ENCODE measurements at regions not wholly inside any gene's neighbourhood (a gene's known extent, or its start where the extent isn't known, plus 50 kb on each side); places are given as distances from the start of the nearest gene placed in this dataset.

GRCh38 chr9:106613250-106613737, 249.7 kb upstream of the ZNF462 start:
- H3K36me3 Mint-ChIP-seq: no peaks in the 10 kb centered on the region
- H3K27me3 Mint-ChIP-seq: no peaks in the 10 kb centered on the region
- DNase-seq (no peak), ATAC-seq (no peak)
- H3K4me1 Mint-ChIP-seq: no peaks in the 10 kb centered on the region
- CTCF ChIA-PET: no interaction called here
- peaks cover 3% of the 10 kb centered on the region for H3K9me3 Mint-ChIP-seq (ENCODE audit: low read depth)
- no peak overlapping the region for H3K27ac Mint-ChIP-seq
- no peak overlapping the region for H3K4me3 Mint-ChIP-seq

- Mint-ChIP-seq H3K36me3 (no peaks in the 10 kb centered on the region), H3K4me1 (no peaks in the 10 kb centered on the region), H3K4me3 (no peak overlapping the region), H3K9me3 (ENCODE audit: low read depth) (peaks cover 3% of the 10 kb centered on the region), H3K27ac (no peak overlapping the region), H3K27me3 (no peaks in the 10 kb centered on the region)
- no peak for ATAC-seq
- no peak for DNase-seq
- CTCF ChIA-PET: no interaction called here
Measured at GRCh38 chr9:106615118-106615889, 247.7 kb upstream of the ZNF462 start.

GRCh38 chr9:106616026-106616425, 246.9 kb upstream of the ZNF462 start:
- Mint-ChIP-seq H3K9me3 (ENCODE audit: low read depth) (peaks cover 3% of the 10 kb centered on the region), H3K4me1 (no peaks in the 10 kb centered on the region), H3K4me3 (no peak overlapping the region), H3K36me3 (no peaks in the 10 kb centered on the region), H3K27me3 (no peaks in the 10 kb centered on the region), H3K27ac (no peak overlapping the region)
- no peak for DNase-seq
- no peak for ATAC-seq
- CTCF ChIA-PET: no interaction called here

DNA sequence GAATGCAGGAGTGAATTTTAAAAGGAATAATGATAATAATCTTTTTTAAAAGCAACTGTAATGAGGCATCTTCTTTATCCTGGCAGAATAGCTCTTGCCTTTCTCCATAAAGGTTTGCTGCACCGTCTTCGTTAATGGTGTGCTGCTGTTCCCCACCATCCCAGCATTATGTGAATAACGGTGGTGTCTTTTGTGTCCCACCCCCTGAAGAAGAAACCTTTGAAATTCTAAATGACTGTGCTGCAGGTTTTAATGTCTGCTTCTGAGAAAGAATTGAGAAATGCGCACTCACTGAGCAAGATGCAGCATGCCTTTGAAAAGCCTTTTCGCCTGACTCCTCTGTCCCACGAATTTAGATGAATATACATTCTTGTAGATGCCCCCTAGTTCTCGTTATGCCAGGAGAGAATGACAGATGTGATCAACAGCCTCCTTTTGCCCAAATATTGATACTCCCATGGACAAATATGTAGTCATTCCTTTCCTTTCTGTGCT, 246.1 kb upstream of the ZNF462 start:
- no peak for ATAC-seq
- H3K36me3 Mint-ChIP-seq: no peaks in the 10 kb centered on the region
- no peak for DNase-seq
- CTCF ChIA-PET: no interaction called here
- H3K9me3 Mint-ChIP-seq (ENCODE audit: low read depth): no peaks in the 10 kb centered on the region
- no peak overlapping the region for H3K27ac Mint-ChIP-seq
- H3K4me1 Mint-ChIP-seq: no peaks in the 10 kb centered on the region
- no peaks in the 10 kb centered on the region for H3K27me3 Mint-ChIP-seq
- H3K4me3 Mint-ChIP-seq: no peak overlapping the region

GRCh38 chr9:106619211-106619610, 243.8 kb upstream of the ZNF462 start:
- Mint-ChIP-seq H3K4me3 (no peak overlapping the region), H3K36me3 (no peaks in the 10 kb centered on the region), H3K27ac (no peak overlapping the region), H3K4me1 (no peaks in the 10 kb centered on the region), H3K27me3 (no peaks in the 10 kb centered on the region), H3K9me3 (ENCODE audit: low read depth) (peaks cover 4% of the 10 kb centered on the region)
- no peak for DNase-seq
- CTCF ChIA-PET: no interaction called here
- no peak for ATAC-seq

DNA sequence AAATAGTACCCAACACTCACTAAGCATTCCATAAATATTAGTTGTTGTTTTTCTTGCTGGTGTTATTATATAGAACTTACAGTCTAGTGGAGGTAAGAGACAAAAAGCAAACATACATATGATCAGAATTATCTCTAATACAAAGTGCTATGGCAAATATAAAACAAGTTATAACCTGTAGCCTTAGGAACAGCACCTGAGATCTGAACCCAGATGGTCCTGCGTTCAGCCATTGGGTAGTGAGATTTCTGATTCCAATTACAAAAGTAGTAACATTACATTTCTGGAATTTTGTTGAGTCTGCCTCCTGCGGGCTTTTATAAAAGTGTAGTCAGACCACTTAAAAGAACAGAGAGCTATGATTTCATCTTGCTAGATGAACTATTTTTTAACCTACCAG, 242.9 kb upstream of the ZNF462 start:
- CTCF ChIA-PET: no interaction called here
- DNase-seq: no peak
- H3K4me3 Mint-ChIP-seq: no peak overlapping the region
- peaks cover 4% of the 10 kb centered on the region for H3K9me3 Mint-ChIP-seq (ENCODE audit: low read depth)
- H3K4me1 Mint-ChIP-seq: no peaks in the 10 kb centered on the region
- no peaks in the 10 kb centered on the region for H3K27me3 Mint-ChIP-seq
- no peak overlapping the region for H3K27ac Mint-ChIP-seq
- ATAC-seq: no peak
- no peaks in the 10 kb centered on the region for H3K36me3 Mint-ChIP-seq

DNA sequence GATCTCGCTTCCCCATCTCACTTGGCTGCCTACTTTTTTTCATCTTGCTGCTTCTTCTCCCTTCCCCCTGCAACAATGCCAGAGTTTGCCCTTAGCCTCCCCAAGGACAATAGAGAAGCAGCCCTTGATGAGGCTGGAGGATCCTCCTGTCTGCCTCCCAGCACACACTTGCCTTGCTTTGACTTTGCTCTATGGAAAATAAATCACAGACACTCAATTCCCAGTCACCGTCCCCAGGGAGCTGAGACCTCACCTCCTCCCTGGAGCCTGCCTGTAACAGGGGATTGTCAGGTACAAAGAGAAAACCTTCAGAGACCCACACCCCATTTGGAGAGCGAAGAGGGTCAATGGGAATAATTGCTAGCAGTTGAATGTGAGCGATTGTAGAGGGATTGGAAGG, 242.1 kb upstream of the ZNF462 start:
- Mint-ChIP-seq H3K4me1 (no peaks in the 10 kb centered on the region), H3K36me3 (no peaks in the 10 kb centered on the region), H3K9me3 (ENCODE audit: low read depth) (peaks cover 4% of the 10 kb centered on the region), H3K27me3 (no peaks in the 10 kb centered on the region), H3K4me3 (no peak overlapping the region), H3K27ac (no peak overlapping the region)
- ATAC-seq (no peak), DNase-seq (no peak)
- CTCF ChIA-PET: no interaction called here

GRCh38 chr9:106621313-106622163, 241.4 kb upstream of the ZNF462 start:
- ATAC-seq: no peak
- H3K4me1 Mint-ChIP-seq: no peaks in the 10 kb centered on the region
- H3K27ac Mint-ChIP-seq: no peak overlapping the region
- peaks cover 4% of the 10 kb centered on the region for H3K9me3 Mint-ChIP-seq (ENCODE audit: low read depth)
- CTCF ChIA-PET: no interaction called here
- no peaks in the 10 kb centered on the region for H3K36me3 Mint-ChIP-seq
- H3K27me3 Mint-ChIP-seq: no peaks in the 10 kb centered on the region
- H3K4me3 Mint-ChIP-seq: no peak overlapping the region
- no peak for DNase-seq

- Mint-ChIP-seq H3K27ac (no peak overlapping the region), H3K4me1 (no peaks in the 10 kb centered on the region), H3K9me3 (ENCODE audit: low read depth) (peaks cover 4% of the 10 kb centered on the region), H3K27me3 (no peaks in the 10 kb centered on the region), H3K36me3 (no peaks in the 10 kb centered on the region), H3K4me3 (no peak overlapping the region)
- CTCF ChIA-PET: no interaction called here
- DNase-seq (no peak), ATAC-seq (no peak)
Measured at GRCh38 chr9:106622164-106622487, 240.8 kb upstream of the ZNF462 start.

GRCh38 chr9:106623558-106623957, 239.4 kb upstream of the ZNF462 start:
- Mint-ChIP-seq H3K4me3 (no peak overlapping the region), H3K9me3 (ENCODE audit: low read depth) (peaks cover 4% of the 10 kb centered on the region), H3K4me1 (no peaks in the 10 kb centered on the region), H3K36me3 (no peaks in the 10 kb centered on the region), H3K27ac (no peak overlapping the region), H3K27me3 (no peaks in the 10 kb centered on the region)
- ATAC-seq (no peak), DNase-seq (no peak)
- CTCF ChIA-PET: no interaction called here

- DNase-seq: no peak
- no peak for ATAC-seq
- no peaks in the 10 kb centered on the region for H3K36me3 Mint-ChIP-seq
- no peaks in the 10 kb centered on the region for H3K4me1 Mint-ChIP-seq
- CTCF ChIA-PET: no interaction called here
- H3K27ac Mint-ChIP-seq: no peak overlapping the region
- peaks cover 11% of the 10 kb centered on the region for H3K9me3 Mint-ChIP-seq (ENCODE audit: low read depth)
- no peaks in the 10 kb centered on the region for H3K27me3 Mint-ChIP-seq
- no peak overlapping the region for H3K4me3 Mint-ChIP-seq
Measured at GRCh38 chr9:106625259-106625789, 237.6 kb upstream of the ZNF462 start.

- Mint-ChIP-seq H3K36me3 (no peaks in the 10 kb centered on the region), H3K4me3 (no peak overlapping the region), H3K27me3 (no peaks in the 10 kb centered on the region), H3K27ac (no peak overlapping the region), H3K4me1 (no peaks in the 10 kb centered on the region), H3K9me3 (ENCODE audit: low read depth) (peaks cover 11% of the 10 kb centered on the region)
- ATAC-seq (no peak), DNase-seq (no peak)
- CTCF ChIA-PET: no interaction called here
Measured at GRCh38 chr9:106626936-106627335, 236.0 kb upstream of the ZNF462 start.

DNA sequence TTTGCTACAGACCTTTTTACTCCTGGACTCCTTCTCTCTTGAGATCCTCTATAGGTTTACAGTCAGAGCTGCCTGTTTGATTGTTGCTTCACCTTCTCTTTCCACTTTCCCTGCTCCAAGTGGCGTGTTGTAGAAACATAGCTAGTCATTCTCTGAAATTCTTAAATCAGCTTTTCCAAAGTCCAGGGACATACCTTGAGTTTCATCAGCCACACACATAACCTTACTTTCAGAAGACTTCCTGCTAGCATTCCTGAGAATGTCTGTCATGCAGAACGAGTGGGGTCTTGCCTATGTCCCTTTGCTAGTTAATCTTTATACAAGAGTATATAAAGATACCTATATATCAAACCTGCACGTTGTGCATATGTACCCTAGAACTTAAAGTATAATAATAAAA, 230.3 kb upstream of the ZNF462 start:
- DNase-seq (no peak), ATAC-seq (no peak)
- H3K4me3 Mint-ChIP-seq: no peak overlapping the region
- H3K27ac Mint-ChIP-seq: no peak overlapping the region
- H3K36me3 Mint-ChIP-seq: no peaks in the 10 kb centered on the region
- CTCF ChIA-PET: no interaction called here
- no peaks in the 10 kb centered on the region for H3K27me3 Mint-ChIP-seq
- no peaks in the 10 kb centered on the region for H3K4me1 Mint-ChIP-seq
- H3K9me3 Mint-ChIP-seq (ENCODE audit: low read depth): peaks cover 10% of the 10 kb centered on the region

DNA sequence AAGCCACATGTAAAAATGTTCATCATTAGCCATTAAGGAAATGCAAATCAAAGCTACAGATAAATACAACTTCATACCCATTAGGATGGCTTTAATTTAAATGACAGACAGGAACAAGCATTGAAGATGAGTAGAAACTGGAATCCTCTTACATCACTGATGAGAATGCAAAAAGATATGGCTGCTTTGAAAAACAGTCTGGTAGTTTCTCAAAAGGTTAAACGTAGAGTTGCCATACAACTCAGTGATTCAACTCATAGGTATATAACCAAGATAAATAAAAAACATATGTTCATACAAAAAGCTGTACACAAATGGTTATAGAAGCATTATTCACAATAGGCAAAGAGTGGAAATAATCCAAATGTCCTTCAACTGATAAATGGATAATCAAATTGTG, 228.8 kb upstream of the ZNF462 start:
- Mint-ChIP-seq H3K4me1 (no peaks in the 10 kb centered on the region), H3K9me3 (ENCODE audit: low read depth) (peaks cover 7% of the 10 kb centered on the region), H3K4me3 (no peak overlapping the region), H3K27me3 (no peaks in the 10 kb centered on the region), H3K27ac (no peak overlapping the region), H3K36me3 (no peaks in the 10 kb centered on the region)
- CTCF ChIA-PET: no interaction called here
- ATAC-seq (no peak), DNase-seq (no peak)
